GM19324 (cell line): ENCODE measurements at regions not wholly inside any gene's neighbourhood (a gene's known extent, or its start where the extent isn't known, plus 50 kb on each side); places are given as distances from the start of the nearest gene placed in this dataset.

ENCODE experiments used
- ATAC-seq: cut with Tn5 transposase; IDR thresholded peaks from one replicate; pipeline ENCODE4 v1.9.1; 2021; ENCODE audit warnings: mild to moderate bottlenecking, moderate library complexity; ENCODE audit not compliant: unreplicated experiment, low FRiP score

DNA sequence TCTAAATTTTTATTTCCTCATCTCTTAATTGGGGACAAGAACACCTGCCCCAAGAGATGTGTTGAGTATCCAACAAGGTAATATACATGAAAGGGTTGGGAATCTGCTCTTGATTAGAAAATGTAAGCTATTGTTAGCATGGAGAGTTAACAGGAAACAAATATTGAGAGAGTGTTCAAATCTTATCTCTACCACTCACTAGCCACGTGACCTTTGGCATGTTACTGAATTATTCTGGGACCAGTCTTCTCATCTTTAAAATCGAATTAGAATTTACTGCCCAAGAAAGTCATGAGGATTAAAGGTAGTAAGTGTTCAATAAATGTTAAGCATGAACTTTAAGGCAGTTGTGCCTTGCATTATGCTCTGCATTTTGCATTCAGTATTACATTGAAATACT is 184.7 kb downstream of the MID1IP1 start:
- no peak for ATAC-seq

- no peak for ATAC-seq
Measured at GRCh38 chrX:38986586-38986985, 185.3 kb downstream of the MID1IP1 start.

DNA sequence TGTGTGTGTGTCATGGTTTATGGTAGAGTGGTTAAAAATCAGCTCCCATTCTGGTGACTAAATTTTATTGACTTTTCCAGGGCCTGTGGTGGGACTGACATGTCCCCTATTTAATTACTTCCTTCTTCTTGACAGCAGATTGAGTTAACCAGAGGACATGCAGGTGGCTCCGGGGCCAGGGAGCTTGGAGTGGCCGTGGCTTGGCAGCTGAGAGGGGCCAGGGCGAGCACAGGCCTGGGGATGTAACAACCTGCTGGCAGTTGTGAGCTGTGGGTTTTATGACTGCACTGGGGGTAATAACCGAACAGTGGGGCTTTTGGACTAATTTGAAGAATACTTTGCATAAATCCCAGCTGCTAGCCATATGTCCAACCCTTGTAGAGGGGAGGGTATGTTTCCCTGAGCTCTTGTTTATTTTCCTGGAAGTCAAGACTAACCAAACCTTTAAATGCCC is 186.0 kb downstream of the MID1IP1 start:
- no peak for ATAC-seq

DNA sequence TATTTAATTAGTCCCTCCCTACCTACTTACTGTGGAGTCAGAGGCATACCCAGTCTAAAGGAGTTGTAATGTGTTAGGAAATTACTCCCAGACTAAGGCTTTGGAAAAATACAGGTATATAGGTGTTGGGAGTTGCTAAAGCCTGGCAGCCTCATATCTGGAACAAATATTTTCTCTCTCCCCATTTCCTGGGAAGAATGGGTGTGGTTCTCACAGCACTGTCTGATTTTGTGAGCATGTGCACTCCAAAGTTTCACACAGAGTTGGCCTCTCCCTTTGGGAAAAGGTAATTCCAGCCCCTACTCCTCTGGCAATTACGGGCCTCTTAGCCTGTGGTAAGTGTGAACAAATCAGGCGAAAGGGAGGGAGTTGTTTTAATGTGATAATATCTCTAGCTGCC is 187.0 kb downstream of the MID1IP1 start:
- ATAC-seq = no peak

- ATAC-seq = no peak
Measured at GRCh38 chrX:38989076-38989475, 187.8 kb downstream of the MID1IP1 start.

- ATAC-seq = no peak
Measured at GRCh38 chrX:38991656-38992440, 190.6 kb downstream of the MID1IP1 start.

DNA sequence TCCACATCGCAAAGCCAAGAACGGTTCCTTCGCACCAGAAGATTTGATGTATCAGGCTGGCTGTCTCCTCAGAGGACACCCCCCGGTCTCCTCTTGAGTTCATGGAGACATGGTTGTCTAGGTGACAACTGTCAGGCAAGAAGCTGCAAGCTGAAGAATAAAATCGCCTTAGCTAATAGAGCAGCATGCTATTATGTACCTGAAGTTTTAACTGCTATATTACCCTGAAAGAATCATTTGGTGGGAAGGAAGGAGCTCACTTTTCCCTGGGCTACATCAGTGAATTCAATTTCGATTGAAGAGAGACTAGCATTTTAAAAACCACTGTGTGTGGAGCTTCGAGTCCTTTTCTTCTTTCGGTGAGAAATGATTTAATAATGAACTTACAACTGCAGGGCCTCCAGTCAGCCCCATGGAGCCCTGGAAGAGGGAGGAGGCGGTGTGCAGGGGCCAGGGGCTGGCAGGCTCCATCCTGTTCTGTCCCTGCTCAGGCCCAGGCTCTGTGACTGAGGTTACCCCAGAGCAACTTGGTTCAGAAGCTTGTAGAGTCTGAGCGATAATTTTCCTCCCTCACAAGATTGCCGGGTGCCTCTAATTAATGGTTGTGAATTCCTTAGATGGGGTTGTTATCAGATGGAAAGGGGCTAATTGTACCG is 191.3 kb downstream of the MID1IP1 start:
- no peak for ATAC-seq

DNA sequence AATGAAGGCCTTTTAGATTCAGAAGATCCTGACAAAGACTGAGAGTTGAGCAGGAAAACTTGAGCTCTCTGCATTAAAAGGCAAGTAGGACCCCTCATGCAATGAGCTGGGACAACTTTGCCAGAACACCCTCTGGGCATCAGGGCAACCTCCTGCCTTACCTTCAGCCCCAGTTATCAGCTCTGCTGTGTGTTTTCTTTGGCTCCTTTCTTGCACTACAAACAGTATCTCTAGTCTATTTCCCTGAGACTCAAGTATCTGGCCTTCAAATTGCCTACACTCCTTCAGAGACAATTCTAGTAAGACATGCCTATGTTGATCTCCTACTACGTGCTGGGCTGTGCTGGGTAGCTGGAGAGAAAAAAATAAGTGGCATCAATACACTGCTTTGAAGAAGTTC is 192.2 kb downstream of the MID1IP1 start:
- no peak for ATAC-seq

- no peak for ATAC-seq
Measured at GRCh38 chrX:38999099-38999498, 197.8 kb downstream of the MID1IP1 start.

GRCh38 chrX:38999967-39000745 is 198.9 kb downstream of the MID1IP1 start:
- ATAC-seq = no peak

DNA sequence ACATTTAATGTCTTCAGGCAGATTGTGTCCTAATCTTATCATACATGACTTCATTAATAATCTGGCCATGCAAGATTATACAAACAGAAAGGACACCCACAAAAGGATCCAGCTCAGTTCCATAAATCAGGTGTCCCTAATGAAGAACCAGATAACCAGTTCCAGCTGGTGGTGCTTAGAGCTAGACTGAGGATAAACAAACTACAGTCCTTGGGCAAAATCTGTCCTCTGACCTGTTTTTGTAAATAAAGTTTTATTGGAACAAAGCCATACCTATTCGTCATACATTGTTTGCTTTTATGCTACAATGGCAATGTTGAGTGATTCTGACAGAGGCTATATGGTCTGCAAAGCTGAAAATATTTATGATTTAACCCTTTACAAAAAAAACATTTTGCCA is 199.5 kb downstream of the MID1IP1 start:
- no peak for ATAC-seq

DNA sequence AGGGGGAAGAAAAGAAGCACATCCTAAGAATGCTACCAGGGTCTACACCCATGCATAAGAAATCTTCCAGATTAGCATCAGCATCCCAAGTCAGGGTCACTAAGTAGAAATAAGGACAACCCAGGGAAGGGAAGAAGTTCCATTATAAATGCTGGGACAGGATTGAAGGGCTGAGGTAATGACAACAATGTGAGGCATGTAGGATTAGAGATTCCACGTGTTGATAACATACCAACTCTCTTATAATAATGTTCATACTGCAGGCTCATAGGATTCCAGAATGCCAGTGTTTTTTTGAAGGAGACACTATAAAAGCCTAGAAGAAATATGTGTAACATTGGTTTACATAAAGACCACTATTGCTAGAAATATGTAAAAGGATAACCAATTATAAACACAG is 201.2 kb downstream of the MID1IP1 start:
- ATAC-seq = no peak

GRCh38 chrX:39008549-39008948 is 207.3 kb downstream of the MID1IP1 start:
- no peak for ATAC-seq

DNA sequence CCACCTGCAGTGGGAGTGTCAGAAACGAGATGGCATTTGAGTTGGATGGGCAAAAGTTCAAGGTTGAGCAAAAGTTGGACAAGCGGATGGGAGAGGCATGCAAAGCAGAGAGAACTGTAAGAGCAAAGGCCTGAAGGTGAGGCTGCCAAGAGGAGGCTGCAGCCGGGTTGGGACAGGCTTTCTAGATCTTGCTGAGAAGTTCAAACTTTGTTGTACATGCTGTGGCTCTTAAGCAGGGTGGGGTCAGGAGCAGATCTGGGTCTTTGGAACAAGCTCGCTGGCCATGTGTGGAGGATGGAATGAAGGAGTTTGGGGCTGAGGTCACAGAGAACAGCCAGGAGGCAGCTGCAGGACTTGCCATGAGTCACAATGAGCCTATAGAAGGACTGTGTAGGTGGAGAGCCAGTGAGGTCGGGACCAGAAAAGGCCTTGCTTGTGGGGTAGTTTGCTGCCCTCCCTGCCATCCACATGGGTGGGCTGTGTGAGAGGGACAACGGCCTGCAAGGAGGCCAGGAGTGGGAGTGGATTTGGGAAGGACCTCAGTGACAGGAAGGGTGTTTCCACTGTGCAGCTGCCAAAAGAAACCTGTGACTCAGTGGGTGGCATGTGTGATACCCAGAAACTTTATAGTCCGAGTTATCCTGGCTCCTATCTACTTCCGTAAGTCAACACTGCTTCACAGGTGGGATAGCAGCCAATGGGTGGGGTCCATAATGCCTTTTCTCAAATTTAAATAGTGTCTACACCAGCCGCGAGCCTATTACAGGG is 210.4 kb downstream of the MID1IP1 start:
- no peak for ATAC-seq

DNA sequence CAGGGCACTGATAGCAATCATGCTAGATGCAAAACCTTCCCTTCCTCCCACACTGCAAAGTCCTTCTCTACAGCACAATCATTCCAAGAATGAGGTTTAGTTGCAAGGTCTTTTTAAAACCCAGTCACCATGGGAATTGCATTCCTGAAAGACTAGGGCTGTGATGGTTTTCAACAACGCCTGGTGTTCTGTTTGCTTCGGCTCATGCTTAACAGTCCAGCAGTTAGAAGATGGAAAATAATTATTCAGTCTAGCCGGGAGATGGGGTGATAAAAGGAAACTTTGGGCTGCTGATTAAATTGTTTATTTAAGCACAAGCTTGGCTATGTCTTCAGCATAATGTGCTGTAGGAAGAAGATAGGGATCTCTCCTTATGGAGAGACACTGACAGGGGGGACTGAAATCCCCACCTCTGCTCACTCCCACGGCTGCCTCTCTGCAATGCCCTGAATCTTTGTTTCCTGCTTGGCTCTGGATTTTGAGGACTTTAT is 211.4 kb downstream of the MID1IP1 start:
- ATAC-seq = no peak

DNA sequence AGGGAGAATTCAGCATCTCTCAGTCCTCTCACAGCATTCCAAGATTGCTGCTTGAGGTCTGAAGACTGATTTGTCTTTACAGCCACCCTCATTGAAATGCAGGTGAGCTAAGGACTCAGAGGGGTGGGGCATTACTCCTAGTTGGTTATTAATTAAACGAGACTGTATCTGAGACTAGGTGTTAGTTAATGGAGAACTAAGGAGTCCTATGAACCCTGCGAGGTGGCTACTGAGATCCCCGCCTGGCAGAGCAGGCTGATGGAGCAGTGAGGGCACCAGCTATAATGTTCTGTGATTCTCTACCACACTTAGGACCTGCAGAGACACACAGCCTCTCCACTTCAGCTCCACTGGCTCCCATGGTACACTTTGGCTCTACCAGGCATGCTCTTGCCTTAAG is 215.3 kb downstream of the MID1IP1 start:
- ATAC-seq = no peak

GRCh38 chrX:39017077-39017476 is 215.8 kb downstream of the MID1IP1 start:
- no peak for ATAC-seq

- ATAC-seq = no peak
Measured at GRCh38 chrX:39017716-39018115, 216.5 kb downstream of the MID1IP1 start.

DNA sequence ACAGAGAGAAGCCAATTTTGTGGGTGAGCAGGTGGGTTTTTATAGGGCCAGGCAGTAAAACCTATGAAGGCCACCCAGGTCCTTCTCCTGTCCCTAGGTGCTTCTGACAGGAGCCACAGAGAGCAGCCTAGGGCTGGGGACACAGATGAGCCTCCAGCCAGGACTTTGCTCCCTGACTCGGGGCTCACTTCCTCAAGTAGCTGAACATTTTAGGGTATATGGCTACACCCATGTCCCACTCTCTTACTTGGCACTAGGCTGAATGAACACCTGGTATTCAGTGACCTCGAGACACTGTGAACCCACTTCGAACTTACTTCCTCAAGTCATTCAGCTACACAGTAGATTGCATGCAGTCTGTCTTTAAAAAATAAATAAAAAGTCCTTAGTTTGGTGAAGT is 217.3 kb downstream of the MID1IP1 start:
- no peak for ATAC-seq

- no peak for ATAC-seq
Measured at GRCh38 chrX:39019056-39019455, 217.8 kb downstream of the MID1IP1 start.
